GM18873 (cell line): ENCODE measurements at regions not wholly inside any gene's neighbourhood (a gene's known extent, or its start where the extent isn't known, plus 50 kb on each side); places are given as distances from the start of the nearest gene placed in this dataset.

Experiments used
- ATAC-seq: cut with Tn5 transposase; IDR thresholded peaks from one replicate; pipeline ENCODE4 v1.9.1; 2021; ENCODE audit warnings: mild to moderate bottlenecking, moderate library complexity, moderate number of reproducible peaks; ENCODE audit not compliant: unreplicated experiment, low FRiP score

DNA sequence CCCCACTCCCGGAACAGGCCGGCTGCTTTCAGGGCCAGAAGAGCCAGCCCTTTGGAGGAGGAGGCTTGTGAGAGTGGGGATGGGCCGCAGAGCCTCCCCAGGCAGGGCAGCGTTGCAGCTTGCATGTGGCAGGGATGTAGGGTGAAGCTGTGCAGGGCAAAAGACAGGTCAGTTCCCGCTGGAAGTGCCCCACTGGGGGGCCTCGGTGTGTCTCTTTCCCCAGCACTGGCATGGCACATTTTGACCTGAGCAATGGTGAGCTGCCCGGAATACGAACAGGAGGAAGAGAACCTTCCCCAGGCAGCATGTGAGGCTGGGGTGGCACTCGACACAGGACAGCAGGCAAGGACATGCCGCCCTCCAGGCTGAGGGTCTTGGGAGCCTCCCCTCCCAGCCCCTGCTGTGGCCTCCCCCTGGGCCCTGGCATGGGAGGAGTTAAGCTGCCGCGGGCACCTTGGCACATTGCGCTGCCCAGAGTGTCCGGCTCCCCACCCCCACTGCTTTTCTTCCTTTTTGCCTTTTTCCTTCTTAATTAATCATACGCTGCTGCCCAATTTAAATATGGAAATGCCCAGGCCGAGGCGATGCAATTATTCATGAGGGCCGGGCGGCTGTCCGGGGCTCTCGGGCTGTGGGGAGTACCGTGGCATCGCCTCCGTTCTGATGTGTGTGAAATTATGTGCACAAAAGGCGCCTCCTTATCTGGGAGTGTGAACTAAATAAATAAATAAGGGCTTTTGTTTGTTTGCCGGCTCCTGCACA is 76.0 kb upstream of the WNT7B start:
- ATAC-seq: no peak

DNA sequence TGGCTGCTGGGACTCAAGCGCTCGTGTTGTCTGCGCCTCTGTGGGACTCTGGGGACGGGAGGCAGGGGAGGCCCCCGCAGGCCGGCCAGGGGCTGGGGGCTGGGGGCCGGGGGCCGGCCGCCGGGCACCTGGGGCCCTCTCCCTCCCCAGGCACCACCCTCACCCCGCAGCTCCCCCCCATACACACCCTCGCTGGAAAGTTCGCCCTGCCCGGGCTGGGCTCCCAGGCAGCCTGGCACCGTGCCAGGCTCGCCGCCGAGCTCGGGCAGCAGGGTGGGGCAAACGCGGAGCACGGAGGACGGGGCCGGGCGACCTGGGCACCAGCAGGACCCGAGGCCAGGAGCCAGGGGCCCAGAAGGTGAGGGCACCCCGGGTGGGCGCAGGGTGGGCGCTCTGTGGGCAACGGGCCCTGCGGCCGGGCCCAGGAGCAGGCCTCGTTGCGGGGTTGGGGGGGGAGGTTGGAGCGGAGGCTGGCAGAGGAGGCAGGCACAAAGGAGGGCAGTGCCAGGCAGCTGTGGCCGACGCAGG is 76.7 kb upstream of the WNT7B start:
- no peak for ATAC-seq

GRCh38 chr22:46054091-46055073 is 77.4 kb upstream of the WNT7B start:
- ATAC-seq: no peak

GRCh38 chr22:46055181-46055875 is 78.4 kb upstream of the WNT7B start:
- ATAC-seq: no peak

DNA sequence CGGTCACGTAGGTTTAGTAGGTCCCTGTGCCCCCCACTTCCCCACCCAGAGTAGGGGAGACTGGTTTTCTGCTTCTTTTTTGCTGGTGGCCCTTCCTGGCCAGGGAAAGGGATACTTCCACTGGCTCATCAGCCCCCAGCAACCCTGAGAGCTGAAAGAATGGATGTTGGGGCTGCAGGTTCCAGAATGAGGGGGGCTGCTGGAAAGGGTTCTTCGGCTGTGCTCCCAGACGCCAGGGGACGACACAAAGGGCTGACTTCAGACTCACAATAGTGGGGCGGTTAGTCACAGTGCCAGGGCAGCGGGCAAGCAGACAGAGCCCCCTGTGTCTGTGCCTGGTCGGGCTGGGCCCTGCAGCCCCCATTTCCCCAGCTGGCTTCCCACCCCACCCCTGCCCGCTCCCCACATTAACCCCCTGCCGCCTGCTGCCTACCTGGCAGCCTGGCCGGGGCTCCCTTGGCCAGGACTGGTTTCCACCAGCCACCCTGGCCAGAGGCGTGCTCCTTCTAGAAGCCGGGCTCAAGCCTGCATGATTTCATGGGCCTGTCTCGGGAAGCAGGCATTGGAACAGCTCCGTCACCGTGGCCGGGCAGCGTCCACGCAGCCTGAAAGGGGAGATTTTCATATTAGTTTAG is 79.1 kb upstream of the WNT7B start:
- no peak for ATAC-seq

- ATAC-seq: no peak
Measured at GRCh38 chr22:46056546-46057245, 79.7 kb upstream of the WNT7B start.

DNA sequence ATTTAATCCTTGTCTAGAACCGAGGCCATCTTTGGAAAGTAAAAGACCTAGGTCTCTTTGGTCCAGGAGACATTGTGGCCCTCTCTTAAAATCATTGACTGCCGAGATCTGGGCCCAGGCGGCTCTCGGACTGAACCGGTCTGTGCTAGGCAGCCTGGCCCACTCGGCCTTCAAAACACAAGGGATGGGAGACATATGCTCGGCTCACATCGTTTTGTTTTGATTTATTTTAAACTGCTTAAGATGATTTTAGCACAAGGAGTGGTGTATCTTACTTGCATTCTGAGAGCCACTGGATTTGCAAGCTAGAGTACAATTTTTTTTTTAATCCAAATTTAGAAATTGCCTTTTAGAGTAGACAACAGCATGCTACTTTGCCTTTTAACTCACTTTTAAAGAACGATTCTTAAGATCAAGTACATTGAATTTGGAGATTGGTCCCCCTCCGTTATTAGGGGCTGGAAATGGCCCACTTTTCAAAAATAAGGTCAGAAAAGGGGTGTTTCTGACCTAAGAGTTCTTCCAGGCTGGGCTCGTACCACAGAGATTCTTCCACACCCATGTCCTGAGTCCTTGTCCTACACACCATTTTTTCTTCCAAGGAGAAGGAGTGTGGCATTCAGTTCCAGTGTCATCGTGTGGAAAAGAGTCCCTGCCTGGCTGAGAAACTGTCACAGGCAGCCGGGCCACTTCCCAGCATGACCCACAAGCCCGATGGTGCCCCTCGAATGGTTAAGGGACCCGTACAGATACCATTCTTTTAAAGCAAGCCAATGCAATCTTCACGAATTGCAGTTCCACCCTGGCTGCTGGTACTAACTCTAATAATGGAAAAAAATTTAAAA is 80.5 kb upstream of the WNT7B start:
- no peak for ATAC-seq

DNA sequence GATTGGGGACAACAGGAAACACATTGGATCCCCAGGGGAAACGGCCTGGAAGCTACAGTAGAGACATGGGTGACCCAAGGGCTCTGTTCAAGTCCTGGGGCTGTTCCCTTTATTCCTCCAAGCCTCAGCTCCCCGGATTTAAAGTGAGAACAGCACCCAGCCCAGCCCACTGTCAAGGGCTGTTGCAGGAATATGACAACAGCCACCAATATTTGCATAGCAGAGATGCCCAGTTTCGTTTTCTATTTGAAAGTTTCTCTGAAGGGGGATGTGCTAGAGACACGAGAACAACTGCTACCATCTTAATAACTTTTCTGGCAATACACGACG is 81.1 kb upstream of the WNT7B start:
- ATAC-seq: no peak

DNA sequence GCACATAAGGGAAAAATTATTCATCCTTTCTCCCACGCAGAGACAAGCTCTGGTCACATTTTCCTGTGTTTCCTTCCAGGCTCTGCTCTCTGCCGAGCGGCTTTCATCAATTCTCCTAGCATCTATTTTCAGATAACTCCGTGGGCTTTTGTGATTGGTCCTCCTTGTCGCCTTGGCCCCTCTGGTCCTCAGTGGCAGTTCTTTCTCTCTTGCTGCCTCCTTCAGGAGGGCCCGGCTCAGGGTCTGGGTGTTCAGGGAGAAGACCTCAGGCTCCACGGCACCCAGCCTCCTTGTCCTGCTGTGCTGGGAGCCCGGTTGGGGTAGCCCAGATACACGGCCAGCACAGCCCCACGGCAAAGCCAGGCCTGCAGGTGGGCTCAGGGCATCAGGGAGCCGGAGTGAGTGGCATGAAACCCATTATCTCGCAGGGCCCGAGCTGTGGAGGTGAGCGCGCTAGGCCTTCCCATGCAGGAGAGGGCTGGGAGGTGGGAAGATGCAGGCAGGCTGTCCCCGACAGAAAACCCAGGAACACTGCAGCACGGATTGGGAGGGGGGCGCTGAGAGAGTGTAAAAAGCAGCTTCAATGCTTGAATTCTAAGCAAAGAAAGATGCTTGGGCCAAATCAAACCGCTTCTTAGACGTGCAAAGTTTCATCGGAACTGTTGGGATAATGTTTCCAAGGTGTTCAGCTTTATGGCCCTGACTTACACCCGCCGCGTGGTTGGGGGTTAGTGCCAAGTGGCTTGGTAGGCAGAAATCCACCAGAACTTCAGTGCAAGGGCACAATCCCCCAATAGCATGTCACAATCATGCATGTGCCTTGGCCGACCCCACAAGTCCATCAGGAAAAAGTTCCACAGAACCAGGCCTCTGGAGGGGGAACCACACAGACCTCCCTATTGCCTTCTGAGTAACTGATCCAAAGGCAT is 81.9 kb upstream of the WNT7B start:
- no peak for ATAC-seq

DNA sequence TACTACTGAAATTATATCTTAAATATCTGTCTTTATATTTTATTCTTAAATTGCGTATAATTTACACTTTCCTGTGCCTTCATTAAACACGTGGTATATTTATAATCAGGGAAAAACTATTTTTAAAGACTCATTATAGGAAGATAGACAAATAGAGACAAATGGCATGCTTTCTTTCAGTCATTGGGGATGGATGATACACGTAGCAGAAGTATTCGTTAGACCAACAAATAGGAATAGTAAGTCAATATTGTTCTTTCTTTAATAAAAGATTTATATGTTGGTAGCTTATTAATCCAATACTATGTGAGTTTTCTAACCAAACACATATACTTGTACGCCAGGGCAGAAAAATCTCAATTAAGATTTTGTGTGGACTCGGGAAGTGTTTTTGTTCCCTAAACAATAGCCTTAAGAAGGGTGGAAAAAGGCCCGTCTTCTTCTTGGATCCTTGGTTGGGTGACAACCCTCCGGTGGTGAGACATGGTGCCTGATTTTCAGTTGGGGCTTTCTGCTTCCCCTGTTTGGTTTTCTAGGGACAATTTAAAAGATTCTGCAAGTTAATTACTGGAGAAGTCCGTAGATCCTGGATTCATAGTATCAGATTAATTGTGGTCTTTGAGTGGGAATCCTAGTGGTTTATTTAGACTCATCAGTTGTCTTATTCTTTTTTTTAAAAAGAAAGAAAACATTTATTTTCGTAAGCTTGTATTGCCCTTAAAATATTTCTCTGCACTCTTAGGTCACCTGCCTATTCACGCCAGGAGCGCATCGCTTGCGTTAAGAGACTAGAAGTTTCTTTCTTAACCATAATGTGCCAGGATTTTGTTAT is 83.5 kb upstream of the WNT7B start:
- ATAC-seq: no peak

GRCh38 chr22:46061124-46061500 is 84.2 kb upstream of the WNT7B start:
- no peak for ATAC-seq

- no peak for ATAC-seq
Measured at GRCh38 chr22:46061501-46062231, 84.7 kb upstream of the WNT7B start.

GRCh38 chr22:46062232-46062615 is 85.3 kb upstream of the WNT7B start:
- no peak for ATAC-seq

GRCh38 chr22:46062971-46063631 is 86.1 kb upstream of the WNT7B start:
- no peak for ATAC-seq

DNA sequence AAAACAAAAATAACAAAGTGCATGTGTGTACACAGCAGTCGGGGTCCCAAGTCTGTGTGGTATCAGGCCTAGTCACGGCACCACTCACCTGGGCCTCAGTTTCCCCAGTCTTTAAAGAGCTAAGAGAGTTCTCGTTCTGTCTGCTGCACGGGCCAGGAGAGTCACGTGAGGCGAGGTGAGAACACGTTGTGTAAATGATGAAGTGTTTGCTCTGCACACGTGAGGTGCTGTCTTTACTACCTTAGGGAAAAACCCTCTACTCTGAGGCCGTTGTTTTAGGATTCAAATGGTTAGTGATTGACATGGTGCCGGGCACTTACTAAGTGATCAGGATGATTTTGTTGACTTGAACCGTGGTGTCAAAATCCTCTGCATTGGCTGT is 86.5 kb upstream of the PPARA start:
- ATAC-seq: no peak
